Embryonic facial prominence (tissue), 1 donor: ENCODE measurements at regions not wholly inside any gene's neighbourhood (a gene's known extent, or its start where the extent isn't known, plus 50 kb on each side); places are given as distances from the start of the nearest gene placed in this dataset.

ENCODE experiments used
- DNase-seq: peaks from one replicate; pipeline ENCODE4 v3.0.0-alpha.2; 2016; ENCODE audit errors: extremely low spot score

DNA sequence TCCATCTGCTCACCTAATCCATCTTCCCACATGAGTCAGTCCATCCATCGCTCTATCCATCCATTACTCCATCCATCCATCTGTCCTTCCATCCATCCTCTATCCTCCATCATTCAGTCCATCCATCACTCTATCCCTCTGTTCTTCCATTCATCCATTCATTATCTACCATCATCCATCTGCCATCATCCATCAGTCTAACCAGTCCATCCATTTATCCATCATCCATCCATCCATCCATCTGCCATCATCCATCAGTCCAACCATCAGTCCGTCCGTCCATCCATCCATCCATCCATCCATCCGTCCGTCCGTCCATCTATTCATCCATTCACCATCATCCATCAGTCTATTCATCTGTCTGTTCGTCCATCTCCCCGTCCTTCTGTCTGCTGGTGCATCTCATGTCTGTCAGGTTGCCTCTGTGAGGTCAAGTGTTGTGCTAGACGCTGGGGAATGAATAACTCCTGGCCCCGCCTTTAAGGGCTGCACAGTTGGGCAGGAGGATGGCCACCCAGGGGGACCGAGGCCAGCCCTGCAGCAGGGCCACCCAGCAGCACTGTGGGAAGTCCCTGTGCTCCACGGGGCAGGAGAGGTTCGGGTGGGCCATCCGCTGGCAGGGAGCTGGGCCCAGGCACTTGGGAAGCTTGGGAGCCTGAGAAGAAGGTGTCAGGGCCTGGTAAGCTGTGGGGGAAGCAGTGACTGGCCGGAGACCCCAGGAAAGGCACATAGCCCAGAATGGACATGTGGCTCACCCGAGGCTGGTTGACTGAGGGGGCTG is 137.1 kb downstream of the CTTN start:
- no peak for DNase-seq

GRCh38 chr11:70536051-70536877 is 137.9 kb downstream of the CTTN start:
- DNase-seq = no peak

GRCh38 chr11:70537576-70538571 is 139.5 kb downstream of the CTTN start:
- DNase-seq = no peak

DNA sequence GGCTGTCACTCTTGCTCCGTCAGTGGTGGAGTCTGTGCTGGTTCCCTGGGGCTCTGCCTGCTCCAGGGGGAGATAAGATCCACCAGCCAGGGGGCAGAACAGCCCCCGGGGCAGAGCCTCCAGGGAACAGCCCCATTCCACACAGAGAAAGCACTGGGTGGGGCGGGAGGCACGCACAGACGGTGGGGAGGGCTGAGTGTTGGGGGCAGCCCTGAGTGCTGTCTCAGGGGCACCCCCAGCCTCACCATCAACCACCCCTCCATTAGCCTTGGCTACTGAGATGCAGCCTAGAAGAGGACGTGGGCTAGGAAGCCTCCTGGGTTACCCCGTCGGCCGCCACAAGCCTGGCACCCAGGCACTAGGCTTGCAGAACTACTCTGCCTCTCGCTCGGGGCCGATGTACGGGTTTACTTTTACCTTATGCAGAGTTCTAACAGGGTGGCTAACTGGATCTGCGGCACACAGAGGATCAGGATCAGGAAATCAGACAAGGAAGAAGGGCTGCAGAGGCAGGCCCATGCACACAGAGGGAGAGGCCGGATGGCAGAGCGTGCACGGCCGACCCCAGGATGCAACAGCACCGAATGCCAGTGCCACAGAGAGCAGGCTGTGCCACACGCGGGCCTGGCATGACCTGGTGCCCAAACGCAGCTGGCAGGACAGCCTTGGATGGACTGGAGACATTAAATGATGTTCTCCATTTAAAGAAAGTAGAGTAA is 140.5 kb downstream of the CTTN start:
- DNase-seq = no peak

- no peak for DNase-seq
Observed at GRCh38 chr11:70539360-70540095, 141.2 kb downstream of the CTTN start.

DNA sequence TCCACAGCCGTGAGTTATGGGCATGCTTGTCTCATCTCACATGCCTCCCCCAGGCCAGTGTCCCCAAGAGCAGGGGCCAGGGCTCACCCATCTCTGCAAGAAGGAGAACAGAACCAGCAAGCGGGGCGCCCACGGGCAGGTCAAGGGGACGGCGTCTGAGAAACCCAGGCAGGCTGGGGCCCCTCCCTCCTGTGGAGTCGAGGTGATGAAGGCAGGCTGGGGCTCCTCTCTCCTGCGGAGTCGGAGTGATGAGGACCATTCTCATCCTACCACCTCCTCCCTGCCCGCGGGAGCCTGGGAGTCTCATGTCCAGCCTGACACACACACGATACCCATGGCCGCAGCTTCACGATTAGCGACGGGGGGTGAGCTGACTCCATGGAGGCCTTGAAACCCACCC is 141.9 kb downstream of the CTTN start:
- no peak for DNase-seq

DNA sequence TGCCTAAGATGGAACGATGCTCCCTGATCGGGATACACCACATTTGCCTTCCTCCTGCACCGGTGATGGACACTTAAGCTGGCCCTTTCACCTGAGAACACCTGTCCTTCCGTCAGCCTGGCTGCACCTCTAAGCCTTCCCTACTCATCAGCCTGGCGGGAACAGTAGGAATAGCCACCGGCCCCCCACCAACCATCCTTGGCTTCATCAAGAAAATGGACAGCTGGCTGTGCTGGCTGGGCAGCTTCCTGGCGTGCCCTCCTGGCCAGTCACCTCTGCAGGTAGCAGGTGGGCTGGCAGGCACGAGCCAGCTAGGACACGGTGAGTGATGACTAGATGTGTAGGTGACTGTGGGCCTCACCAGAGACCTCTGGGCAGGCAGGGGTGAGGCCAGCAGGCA is 142.8 kb downstream of the CTTN start:
- no peak for DNase-seq

- DNase-seq = no peak
Observed at GRCh38 chr11:70541699-70542098, 143.4 kb downstream of the CTTN start.

DNA sequence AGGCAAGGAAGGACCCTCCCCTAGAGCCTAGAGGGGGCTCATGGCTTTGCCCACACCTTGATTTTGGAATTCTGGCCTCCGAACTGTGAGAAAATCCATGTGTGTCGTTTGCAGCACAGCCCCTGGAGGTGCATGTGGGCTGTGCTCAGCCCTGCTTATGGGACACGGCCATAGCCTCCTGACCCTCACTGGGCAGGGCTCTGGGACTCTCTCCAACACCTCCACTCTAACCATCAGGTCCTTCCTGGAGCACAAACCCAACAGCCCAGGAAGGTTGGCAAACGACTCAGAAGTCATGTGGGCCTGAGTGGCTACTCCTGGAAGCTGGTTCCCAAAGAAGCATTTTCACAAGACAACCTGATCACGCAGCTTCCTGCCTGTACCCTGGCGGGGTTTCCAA is 144.1 kb downstream of the CTTN start:
- DNase-seq = no peak

DNA sequence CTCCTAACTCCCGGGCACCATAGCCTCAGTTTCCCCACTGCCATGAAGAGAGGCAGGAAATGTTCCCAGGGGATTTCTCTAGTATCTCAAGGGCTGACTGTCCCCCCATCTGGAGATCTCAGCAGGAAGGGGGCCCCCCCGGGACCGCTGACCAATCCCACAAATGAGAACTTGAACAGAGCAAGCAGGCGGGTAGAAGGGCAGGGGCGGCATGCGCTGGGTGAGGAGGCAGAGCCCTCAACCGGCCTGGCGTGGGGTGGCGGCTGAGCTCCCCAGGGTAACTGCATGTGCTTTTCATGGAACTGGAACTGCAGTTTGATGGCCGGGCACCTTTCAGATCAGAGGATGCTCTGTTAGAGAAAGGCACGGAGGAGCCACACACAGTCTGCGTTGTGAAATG is 144.5 kb downstream of the CTTN start:
- DNase-seq = no peak

DNA sequence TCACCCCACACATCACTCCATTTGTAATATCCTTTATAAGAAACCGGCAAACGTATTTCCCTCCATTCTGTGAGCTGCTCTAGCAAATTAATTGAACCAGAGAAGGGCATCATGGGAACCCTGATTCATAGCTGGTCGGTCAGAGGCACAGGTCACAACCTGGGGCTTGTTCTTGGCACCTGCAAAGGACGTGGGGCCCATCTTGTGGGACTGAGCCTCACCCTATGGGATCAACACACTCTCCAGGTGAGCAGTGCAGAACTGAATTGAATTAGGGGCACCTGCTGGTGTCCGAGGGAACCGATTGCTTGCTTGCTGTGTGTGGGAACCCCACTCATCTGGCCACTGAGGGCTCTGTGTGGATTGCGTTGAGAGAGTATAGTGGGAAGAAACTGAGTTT is 145.3 kb downstream of the CTTN start:
- no peak for DNase-seq

GRCh38 chr11:70544067-70544773 is 145.9 kb downstream of the CTTN start:
- no peak for DNase-seq

GRCh38 chr11:70544774-70545609 is 146.7 kb downstream of the CTTN start:
- no peak for DNase-seq

DNA sequence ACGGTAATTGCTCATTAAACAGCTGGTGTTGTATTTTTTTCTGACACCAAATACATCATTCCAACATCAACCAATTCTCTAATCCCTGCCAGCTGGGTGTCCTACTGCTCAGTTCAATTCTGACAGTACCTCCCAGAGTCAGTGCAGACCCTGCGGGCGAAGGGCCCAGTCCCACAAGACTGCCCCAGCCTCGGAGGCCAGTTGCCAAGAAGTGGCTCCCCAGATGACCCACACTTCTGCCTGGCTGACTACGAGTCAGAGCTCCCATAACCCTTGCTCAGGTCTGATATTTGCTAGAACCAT is 147.2 kb downstream of the CTTN start:
- no peak for DNase-seq

DNA sequence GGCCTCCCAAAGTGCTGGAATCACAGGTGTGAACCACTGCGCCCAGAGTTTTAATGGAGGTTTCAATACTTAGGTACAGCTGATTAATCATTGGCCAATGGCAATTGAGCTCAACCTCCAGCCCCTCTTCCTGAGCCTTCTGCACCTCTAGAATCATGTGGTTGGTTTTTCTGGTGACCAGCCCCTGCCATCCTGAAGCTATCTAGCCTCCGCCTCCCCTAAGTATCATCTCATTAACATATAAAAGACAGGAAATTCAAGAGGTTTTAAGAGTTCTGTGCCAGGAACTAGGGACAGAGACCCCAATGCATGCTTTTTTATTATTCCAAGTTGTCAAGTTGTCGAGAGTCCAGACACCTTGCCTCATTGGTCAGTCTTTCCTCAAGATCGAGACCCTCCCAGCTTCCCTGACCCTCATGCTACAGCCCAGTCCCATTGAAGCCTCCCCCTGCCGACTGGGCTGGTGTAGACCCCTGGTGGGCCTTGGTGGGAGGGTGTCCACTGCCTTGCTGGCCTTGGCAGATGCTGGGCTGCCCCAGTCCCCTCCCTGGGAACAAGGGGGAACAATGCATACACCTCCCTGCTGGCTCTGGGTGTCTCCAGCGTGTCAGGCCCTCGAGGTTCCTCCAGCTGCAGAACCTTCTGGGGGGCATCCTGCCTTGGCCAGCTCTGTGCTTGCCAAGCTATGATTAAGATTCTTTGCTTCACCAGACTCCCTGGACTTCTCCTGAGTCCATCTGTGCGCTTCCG is 148.0 kb downstream of the CTTN start:
- DNase-seq = no peak

DNA sequence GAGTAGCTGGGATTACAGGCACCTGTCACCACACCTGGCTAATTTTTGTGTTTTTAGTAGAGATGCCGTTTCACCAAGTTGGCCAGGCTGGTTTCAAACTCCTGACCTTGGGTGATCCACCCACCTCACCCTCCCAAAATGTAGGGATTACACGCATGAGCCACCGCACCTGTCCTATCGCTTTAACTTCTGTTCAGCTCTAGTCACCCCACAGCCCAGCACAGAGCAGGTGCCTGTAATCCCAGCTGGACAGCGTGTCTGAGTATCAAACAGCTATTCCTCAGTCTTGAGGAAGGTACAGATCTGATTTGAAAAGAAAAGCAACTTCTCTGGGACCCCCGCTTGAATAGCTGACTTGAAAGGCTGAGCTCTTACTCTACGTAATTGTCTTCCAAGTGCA is 149.1 kb downstream of the CTTN start:
- DNase-seq = no peak

GRCh38 chr11:70547821-70548670 is 149.7 kb downstream of the CTTN start:
- DNase-seq = no peak

DNA sequence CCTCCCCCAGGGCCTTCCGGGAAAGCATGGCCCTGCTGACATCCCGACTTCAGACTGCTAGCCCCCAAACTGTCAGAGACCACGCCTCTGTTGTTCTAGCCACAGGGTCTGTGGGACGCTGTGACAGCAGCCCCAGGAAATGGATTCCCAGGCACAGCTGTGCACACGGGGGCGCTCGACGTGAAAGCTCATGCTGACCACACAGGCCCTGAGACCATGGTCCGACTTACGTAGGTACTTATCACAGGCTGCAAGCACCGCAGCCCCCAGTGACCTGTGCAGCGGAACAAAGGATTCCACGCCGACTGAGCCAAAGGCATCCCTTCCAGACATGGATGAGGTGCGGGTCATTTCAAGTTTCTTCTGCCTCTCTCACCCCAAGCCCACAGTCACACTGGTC is 150.6 kb downstream of the CTTN start:
- no peak for DNase-seq
